Stimulated activated CD8-positive, alpha-beta memory T cell treated with anti-CD3 and anti-CD28 coated beads, Interleukin-2, amount 100 ng/mL, for 48 hours (primary cell): ENCODE measurements at regions not wholly inside any gene's neighbourhood (a gene's known extent, or its start where the extent isn't known, plus 50 kb on each side); places are given as distances from the start of the nearest gene placed in this dataset.
"Not testable (repeated sequence)": the region's sequence is repeated elsewhere in the genome, so short reads cannot be mapped to it uniquely, and the experiment has no call there.

Source experiments
- DNase-seq, 2 donors: peaks; one replicate each; pipeline ENCODE4 v3.0.0-alpha.2; 2020; ENCODE audit warnings: low read depth in 2 of 2

DNA sequence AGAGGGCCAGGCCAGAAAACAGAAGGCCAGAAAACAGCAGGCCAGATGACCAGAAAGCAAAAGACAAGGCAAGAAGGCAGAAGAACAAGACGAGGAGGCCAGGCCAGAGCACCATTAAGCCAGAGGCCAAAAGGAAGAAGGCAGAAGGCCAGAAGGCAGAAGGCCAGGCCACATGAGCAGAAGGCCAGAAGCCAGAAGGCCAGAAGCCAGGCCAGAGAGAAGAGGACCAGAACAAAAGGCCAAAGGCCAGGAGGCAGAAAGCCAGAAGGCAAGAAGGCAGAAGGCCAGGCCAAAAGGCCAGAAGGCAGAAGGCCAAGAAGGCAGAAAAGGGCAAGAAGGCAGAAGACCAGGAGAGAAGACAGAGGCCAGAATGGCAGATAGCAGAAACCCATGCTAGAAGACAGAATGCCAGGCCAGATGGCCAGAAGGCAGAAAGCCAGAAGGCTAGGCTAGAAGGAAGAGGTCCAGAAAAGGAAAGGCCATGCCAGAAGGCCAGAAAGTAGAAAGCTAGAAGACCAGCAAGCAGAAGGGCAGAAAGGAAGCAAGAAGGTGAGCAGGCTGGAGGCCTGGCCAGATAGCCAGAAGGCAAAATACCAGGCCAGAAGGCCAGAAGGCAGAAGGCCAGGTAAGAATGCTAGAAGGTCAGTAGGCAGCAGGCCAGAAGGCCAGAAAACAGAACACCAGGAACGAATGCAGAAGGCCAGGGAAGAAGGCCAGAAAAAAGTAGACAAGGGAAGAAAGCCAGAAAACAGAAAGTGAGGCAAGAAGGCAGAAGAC lies 187.6 kb downstream of the TUBA3C start:
- DNase-seq: no peak

DNA sequence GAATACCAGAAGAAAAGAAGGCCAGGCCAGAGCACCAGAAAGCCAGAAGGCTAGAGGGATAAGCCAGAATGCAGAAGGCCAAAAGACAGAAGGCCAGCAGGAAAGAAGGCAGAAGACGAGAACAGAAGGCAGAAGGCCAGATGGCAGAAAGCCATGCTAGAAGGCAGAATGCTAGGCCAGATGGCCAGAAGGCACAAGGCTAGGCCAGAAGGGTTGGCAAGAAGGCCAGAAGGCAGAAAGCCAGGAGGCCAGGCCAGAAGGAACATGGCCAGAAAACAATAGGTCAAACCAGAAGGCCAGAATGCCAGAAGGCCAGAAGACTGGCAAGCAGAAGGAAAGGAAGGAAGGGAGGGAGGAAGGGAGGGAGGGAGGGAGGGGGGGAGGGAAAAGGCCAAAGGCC lies 188.8 kb downstream of the TUBA3C start:
- DNase-seq: no peak

DNA sequence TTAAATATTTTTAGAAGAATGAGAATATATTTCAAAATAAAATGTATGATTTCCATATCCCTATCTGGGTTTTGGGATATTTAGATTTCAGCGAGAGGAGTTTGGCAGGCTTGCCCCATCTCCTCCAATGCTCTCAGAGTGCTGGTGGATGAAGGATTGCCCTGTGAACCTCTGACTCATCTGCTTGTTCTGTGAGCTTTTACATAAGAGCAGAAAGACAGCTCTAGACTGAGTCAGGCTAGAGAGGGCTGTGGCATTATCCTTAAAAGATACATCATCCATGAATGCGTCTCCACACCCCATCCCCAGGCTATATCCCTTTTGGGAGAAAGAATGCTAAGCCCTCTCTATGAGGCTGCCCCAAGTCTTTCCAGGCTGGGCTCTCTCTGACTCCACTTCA lies 190.6 kb downstream of the TUBA3C start:
- no peak for DNase-seq

DNA sequence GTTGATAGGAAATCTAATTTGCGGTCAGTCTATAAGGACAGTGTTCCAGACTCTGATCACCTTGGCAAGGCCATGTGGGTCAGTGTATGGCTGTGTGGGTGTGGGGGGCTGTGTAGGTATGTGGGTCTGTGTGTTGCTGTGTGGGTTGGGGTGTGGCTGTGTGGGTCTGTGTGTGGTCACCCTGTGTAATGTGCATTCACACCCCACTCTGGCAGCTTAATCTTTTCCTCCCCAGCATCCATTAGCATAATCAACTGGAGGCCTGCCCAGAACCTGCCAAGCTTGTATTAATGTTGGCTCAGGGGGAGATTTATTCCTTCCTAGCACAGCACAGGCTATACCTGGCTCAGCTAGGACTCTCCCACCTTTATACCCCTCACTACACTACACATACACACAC lies 203.2 kb downstream of the TUBA3C start:
- no peak for DNase-seq

DNA sequence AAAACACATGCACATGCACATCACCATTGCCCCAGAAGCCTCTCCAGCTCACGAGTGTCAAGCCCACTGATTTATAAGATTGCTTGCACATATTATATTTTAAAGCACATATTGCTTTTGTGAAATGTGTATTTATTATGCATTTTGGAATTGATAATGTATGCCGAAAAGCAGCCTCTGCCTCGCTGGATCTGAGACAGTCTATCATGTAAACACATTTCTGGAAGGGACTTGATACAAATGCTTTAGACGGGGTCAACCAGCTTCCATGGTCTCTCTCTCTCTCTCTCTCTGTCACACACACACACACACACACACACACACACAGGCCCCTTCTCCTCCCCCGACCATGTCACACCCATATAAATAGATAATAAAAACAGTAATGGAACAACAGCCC lies 203.8 kb downstream of the TUBA3C start:
- no peak for DNase-seq

DNA sequence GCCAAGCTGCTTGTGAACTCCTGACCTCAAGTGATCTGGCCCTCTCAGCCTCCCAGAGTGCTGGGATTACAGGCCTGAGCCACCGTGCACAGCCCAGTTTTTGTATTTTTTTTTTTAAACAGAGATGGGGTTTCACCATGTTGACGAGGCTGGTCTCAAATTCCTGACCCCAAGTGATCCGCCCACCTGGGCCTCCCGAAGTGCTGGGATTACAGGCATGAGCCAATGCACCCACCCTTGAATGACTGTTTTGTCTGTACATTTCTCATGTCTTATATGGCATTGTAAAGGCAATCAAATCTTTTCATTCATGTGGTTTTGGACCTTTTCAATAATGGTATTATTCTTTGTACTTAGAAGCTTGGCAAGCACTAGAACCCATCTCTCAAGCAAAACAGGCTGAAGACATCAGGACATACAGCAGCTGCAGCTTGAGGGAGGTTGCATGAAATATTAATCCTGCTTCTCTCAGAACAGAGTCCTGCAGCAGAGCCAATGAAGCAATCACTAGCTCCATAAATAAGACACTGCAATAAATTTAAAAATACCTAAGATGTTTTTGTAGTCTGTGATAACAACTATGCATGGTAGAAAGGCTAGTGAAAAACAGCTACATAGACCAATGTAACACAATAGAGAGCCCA lies 209.9 kb downstream of the TUBA3C start:
- no peak for DNase-seq

DNA sequence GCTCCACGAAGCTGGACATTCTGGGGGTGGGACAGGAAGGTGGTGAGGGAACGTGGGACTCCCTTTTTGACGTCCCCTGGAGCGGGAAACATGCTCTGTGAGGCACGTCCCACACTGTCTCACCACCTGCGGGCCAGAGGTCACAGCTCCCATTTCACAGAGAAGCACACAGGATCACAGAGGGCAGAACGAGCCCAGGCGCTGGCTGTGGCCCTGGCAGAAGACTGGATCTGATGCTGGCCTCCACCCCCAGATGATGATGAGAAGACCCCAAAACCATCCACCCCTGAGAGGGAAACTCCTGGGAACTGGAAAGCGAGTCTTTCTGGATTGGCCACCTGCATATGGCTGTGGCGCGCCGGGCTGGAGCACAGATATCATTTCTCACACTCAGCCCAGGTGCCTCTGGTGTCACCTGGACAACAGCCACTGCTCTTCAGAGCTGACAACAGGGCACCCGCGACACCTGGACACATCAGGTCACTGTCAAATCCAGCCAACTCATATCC lies 216.2 kb downstream of the TUBA3C start:
- no peak for DNase-seq

DNA sequence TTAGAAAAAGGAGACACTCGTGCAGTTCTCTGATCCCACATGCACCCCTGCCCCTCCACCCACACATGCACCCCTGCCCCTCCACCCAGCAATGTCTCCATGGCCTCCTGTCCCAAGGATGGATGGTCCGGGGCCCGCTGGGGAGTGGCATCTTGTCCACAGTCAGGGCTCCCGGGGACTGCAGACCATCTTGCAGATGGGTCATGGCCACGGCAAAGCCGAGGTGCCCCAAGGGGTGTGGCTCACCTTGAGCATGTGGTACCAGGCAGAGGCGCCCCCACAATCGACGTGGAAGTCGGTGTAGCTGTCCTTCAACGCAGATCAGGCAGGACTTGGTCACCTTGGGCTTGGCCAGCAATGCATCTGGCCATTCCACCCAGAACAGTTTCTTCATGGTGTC lies 216.7 kb downstream of the TUBA3C start:
- no peak for DNase-seq

DNA sequence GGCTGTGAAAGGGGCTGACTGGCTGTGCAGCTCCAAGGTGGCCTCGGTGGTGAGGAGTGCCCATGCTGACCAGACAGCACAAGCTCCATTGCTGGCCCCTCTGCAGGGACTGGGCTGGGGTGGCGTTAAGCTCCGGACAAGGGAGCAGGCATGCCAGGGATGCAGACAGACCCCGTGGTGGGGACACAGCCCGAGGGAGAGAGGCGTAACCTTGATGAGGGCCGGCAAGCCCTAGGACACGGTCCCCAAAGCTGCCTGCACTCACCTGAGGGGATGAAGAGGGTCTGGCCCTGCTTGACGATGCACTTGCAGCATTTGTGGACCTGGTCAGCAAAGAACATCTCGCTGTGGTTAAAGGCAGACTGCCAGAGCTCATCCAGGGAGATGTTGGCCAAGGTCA lies 217.9 kb downstream of the TUBA3C start:
- DNase-seq: not testable (repeated sequence)

DNA sequence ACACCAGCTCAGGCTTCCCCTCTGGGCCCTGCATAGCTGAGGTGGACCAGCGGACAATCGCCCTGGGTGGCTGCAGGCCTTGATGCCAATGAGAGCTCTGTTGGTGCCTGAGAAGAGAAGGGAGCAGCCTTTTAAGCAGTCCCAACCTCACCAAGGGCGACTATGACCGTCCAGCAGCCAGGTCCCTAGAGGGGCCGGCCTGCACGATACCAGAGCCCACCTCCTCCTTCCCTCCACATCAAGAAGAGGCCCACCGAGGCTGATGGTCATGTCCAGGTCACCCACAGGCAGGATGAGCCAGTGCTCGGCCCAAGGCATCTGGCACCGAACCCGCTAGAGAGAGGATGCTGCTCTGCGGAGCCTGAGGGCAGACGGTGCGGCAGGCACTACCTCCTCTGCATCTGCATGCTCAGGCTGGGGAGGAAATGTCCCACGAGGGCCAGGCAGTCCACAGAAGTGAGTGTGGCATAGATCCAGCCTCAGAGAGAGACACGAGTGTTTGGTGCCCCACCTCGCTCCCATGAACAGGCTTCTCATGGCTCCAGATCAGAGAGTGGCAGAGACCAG lies 219.4 kb downstream of the TUBA3C start:
- DNase-seq: no peak

DNA sequence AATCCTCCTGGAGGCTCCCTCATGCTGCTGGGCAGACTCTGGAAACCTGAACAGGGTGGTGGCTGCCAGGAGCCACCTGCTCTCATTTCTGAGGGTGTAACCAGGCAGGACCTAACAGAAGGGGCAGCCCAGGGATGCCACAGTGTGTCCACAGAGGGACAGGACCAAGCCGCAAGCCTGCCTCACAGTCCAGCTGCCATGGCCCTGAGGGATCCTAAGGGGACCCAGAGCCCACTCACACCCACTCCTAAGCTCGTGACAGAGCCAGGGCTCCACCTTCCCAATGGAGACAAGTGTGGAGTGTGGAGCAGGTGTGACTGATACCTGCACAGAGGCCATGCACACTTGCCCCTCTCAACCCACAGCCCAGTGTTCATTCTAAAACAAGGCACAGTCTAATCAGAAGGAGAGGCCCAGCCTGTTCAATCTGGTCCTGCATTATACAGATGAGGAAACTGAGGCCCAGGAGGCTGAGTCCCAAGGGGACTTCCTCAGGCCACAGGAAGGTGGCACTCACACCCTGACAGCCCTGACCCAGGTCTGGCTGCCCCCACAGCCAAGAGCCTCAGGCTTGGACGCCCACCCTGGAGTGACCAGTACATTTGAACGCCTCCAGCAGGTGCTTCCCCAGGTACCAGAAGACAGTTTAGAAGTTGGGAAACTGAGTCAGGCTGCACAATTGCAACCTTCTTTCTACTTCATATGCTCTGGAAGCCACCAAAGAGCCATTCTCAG lies 220.1 kb downstream of the TUBA3C start:
- no peak for DNase-seq

DNA sequence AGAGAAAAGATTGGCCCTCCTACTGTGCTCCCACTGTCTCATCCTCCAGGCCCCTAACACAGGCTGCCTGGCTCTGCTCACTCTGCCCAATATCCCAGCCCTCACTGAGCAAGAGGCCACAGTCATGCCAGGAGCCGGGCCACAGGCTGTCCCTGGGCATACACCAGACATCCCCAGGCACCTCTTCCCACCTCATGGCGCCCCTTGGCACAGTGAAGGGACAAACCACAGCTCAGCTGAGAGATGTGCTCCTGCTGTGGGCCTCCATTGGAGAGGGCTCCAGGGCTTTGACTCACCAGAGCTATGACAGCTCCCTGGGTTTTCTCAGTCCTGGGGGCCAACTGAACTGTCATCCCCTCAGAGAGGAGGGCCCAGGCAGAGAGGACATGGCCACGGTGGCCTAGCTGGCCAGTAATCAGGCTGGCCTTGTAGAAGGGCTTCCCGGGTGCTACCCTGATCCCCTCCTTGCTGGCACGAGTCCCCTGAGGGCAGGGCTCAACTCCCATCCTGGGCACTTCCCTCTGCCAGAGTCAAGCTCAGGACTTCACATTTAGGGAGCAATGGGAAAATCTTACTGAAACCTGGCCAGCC lies 220.9 kb downstream of the TUBA3C start:
- DNase-seq: no peak

DNA sequence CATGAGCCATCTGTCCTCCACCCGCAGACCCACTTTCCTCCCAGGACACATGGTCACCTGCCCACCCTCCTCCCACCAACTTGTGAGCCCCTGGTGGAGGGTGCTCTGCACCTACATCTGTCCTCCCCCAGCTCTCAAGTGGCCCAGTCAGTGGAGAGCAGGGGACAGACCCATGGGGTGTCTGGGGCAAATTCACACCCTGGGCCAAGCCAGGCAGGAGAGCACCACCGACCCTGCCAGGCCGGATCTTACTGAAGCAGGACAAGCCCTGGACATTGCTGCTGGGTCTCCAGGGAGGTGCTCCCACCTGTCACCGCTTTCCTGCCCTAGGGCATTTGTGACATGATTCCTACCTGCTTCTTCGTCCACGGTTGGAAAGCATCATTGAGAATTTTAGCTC lies 221.6 kb downstream of the TUBA3C start:
- DNase-seq: no peak

DNA sequence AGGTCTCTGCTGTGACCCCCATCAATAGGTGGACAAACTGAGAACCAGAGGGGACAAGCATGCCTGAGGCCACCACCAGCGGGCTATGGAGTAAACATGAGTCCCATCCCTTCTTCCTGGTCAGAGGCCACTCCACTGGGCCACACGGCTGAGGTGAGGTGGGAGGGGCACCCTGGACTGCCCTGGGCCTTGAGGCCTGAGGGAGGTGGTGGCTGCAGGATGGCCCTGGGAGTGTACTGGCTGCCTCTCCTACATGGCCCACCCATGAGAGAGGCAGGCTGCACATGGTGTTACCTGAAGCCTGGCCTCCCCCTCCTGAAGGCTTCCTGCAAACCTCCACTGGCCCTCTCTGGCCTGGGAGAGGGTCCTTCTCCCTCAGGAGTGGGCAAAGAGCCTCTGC lies 222.4 kb downstream of the TUBA3C start:
- no peak for DNase-seq

DNA sequence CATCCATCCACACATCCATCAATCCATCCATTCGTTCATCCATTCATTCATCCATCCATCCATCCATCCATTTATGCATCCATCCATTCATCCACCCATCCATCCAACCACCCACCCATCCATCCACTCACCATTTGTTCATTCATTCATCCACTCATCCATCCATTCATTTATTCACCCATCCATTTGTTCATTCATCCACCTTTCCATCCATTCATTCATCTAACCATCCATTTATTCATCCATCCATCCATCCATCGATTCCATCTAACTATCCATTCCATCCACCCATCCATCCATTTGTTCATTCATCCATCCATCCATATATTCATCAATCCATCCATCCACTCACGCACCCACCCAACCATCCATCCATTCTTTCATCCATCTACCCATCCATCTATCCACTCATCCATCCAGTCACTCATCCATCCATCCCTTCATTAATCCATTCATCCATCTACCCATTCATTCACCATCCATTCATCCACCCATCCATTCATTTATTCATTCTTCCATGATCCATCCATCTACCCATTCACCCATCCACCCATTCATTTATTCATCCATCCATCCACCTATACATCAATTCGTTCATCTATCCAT lies 225.0 kb downstream of the TUBA3C start:
- no peak for DNase-seq

DNA sequence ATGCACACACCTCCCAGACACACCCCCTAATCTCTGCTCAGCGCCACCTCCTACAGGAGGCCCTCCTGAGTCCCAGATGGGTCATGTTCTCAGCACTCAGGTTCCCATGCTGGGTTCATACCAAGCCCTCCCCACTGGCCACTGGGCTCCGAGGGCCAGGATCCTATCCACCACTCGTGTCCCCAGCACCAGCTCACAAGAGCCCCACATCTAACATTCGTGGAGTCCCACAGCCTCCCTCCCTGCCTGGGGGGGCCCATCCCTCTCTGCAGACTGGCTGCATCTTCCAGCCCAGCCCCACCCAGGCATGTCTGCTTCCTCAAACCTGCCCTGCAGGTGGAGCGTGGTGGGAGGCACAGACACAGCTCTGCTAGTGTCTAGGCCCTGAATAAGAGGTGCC lies 227.4 kb downstream of the TUBA3C start:
- no peak for DNase-seq

DNA sequence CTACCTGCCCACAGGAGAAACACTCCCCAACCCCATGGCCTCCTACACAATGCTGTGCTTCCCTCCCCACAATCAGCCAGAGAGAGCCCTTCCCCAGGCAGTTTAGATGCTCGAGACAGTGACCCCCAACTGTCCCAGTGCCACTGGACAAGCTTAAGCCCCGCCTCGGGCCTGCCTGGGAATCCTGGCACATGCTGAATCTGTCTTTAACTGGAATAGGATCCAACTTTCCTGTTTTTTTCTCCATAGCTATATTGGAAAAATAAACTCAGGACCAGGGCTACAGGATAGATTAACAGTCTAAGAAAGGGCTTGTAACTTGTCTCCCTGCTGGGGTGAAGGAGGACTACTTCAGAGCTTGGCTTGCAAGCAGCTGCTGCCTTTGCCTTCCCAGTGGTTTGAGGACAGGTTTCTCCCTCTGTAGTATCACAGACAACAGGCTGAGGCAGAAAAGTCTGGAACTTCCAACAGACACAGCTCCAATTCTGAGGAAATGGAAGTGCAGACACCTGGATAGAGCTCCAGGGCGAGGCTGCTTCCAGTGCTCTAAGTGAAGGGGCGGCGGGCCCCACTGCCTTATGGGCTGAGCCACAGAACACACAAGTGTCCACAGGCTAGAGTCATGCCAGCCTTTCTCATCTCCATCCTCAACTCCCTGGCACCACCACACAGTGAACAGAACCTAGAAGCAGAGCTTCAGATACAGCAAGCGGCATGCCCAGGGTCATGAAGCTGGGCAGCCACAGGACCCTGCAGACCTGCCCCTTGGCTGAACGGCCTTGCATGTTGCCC lies 228.3 kb downstream of the TUBA3C start:
- no peak for DNase-seq

DNA sequence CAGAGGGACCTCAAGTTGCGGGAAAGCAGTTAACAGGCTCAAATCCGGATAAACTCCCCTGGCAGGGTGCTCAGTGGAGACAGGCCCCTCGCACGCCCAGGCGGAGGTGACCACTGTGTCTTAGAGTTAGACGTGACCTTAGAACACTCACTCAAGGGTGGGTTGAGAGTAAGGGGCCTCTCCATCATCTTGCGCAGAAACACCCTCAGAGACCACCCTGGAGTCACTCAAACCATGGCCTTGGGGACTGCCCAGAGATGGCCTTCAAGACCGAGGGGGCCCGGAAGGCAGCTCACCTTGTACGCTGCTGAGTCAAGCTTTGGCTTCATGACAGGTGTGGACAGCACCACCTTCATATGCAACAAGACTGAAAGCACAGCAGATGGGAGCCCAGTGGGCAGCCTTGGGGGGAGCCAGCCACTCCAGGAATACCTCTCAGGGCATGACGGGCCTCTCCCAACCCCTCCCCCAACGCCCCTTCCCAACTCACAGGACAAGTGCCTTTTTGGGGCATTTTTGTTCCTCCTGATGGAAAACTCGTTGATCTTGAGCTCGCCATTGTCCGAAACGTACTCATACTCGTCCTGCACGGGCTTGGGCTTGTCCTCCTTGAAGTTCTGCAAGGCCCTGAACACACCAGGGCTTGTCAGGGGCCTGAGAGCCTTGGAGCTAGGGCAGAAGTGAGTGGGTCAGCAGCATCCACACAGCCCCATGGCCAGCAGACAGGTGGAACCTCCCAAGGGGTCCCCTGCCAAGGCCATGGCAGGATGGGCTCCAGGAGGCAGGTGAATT lies 229.2 kb downstream of the TUBA3C start:
- no peak for DNase-seq

DNA sequence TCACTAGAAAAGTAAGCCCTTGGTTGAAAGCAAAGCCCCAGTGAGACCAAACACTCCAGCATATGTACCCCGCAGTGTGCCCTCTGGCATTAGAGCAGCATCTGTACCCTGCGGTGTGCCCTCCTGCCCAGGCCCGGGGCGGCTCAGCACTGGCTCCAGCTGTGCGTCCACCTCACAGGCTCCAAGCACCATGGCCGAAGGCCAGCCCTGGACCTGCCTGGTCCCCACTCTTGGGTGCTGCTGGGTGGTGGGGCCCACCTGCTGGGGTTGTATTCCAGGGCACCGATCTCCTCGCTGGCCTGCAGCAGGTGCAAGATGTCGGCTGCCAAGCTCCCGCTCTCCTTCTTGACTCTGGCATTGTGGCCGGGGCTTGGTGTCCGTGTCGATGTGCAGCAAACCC lies 230.2 kb downstream of the TUBA3C start:
- no peak for DNase-seq

DNA sequence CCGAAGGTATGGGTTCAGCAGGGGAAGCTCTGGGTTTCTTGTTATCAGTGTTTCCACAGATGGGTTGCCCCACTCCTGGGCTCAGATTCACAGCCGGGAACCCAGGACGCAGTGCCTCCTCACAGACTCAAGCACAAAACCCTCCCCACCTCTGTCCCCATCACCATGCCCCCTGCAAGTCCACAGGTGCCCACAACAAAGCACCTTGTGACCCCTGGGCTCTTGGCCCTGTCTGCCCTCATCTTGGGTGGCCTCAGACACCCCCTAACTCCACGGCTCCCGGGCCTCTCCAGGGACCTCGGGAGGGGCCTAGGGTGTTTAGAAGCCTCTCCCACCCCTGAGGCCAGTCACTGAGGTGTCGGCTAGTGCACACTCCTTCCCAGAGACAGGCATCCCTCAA lies 231.7 kb downstream of the TUBA3C start:
- DNase-seq: no peak
